AG10803 (cell line): ENCODE measurements at regions not wholly inside any gene's neighbourhood (a gene's known extent, or its start where the extent isn't known, plus 50 kb on each side); places are given as distances from the start of the nearest gene placed in this dataset.

Experiments
- DNase-seq: peaks from one replicate; pipeline ENCODE4 v3.0.0; 2010; ENCODE audit warnings: low read depth
- H3K4me3 ChIP-seq: 2 replicates; pipeline ENCODE4 v1.5.1; 2011; ENCODE audit warnings: mild to moderate bottlenecking, low read length, control low read depth
- CTCF ChIP-seq: conservative IDR thresholded peaks from 2 replicates; pipeline ENCODE4 v1.5.1; 2011; ENCODE audit warnings: mild to moderate bottlenecking, low read length, control low read depth, inconsistent platforms

GRCh38 chr4:134343081-134343480 is 141.5 kb upstream of the PABPC4L start:
- TF ChIP-seq CTCF, result no peak
- no peak for DNase-seq
- H3K4me3 ChIP-seq, result no peak overlapping the region

- H3K4me3 ChIP-seq, result no peak overlapping the region
- no peak for TF ChIP-seq CTCF
- no peak for DNase-seq
Observed at GRCh38 chr4:134337574-134337973, 136.0 kb upstream of the PABPC4L start.

GRCh38 chr4:134328741-134329140 is 127.2 kb upstream of the PABPC4L start:
- DNase-seq, result no peak
- no peak overlapping the region for H3K4me3 ChIP-seq
- TF ChIP-seq CTCF, result no peak

- no peak for TF ChIP-seq CTCF
- H3K4me3 ChIP-seq, result no peak overlapping the region
- no peak for DNase-seq
Observed at GRCh38 chr4:134327274-134328122, 125.9 kb upstream of the PABPC4L start.

- H3K4me3 ChIP-seq, result no peak overlapping the region
- DNase-seq, result no peak
- no peak for TF ChIP-seq CTCF
Observed at GRCh38 chr4:134326866-134327265, 125.3 kb upstream of the PABPC4L start.

- no peak for TF ChIP-seq CTCF
- H3K4me3 ChIP-seq, result no peak overlapping the region
- no peak for DNase-seq
Observed at GRCh38 chr4:134324179-134324578, 122.6 kb upstream of the PABPC4L start.

GRCh38 chr4:134320048-134320447 is 118.5 kb upstream of the PABPC4L start:
- no peak for TF ChIP-seq CTCF
- no peak overlapping the region for H3K4me3 ChIP-seq
- no peak for DNase-seq
